ENCODE measurements at regions not wholly inside any gene's neighbourhood (a gene's known extent, or its start where the extent isn't known, plus 50 kb on each side); places are given as distances from the start of the nearest gene placed in this dataset.

DNA sequence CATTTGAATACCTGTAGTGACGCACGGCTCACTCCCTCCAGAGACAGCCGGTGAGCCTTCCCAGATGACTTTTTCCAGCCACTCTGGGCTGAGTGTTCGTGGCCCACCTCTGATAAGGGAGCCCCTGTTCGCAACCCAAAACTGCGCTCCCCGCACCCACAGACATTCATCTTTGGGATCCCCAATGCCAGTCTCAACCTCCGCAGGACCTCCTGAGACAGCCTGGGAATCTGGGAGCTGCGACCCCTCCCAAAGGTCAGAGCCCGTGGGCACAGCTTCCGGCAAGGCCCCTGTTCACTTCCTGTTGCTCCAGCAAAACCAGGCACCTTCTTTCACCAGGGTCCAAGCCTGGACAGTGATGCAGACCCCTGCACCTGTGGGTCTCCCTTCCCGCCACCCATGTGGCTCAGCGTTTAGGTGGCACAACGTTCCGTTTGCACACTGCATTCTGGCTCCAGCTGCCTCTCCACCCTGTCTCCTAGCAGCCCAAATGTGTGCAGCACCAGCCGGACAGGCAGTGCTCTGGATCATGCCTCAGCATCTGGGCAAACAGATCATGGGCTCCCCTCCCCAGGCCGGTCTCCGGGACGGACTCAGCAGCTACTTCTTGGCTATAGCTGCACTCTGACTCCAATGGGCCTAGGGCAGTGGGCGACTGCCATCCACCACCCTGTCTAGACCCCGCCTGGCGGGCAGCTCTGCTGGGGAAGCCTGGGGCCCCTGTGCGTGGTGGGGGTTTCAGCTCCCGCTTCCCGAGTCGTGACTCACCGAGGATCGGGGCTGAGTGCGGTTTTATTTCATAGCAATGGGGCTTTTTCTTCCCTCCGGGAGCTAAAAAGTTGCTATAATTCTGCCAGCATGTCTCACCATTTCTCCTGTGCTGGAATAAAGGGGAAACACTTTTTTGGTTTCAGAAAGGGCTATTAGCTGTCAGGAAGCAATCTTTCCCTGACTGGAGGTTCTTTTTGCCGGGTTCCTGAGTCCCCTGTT lies 156.0 kb downstream of the OLFM1 start:
- TF ChIP-seq EP300 (IDR thresholded peaks at IDR 0.05) = no peak
- TF ChIP-seq POLR2A (IDR thresholded peaks at IDR 0.05; ENCODE audit: low read length) = no peak
- TF ChIP-seq, protein P1, sequence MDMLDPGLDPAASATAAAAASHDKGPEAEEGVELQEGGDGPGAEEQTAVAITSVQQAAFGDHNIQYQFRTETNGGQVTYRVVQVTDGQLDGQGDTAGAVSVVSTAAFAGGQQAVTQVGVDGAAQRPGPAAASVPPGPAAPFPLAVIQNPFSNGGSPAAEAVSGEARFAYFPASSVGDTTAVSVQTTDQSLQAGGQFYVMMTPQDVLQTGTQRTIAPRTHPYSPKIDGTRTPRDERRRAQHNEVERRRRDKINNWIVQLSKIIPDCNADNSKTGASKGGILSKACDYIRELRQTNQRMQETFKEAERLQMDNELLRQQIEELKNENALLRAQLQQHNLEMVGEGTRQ (IDR thresholded peaks at IDR 0.05) = no peak

Measured in A549 (cell line).